Middle frontal gyrus (tissue), 1 donor: ENCODE measurements at regions not wholly inside any gene's neighbourhood (a gene's known extent, or its start where the extent isn't known, plus 50 kb on each side); places are given as distances from the start of the nearest gene placed in this dataset.

Experiments
- DNase-seq: peaks from one replicate; pipeline ENCODE4 v3.0.0-alpha.2; 2015; ENCODE audit warnings: low spot score; ENCODE audit errors: extremely low spot score

- DNase-seq, result no peak
Observed at GRCh38 chr5:2134543-2135292, 252.0 kb upstream of the IRX4 start.

GRCh38 chr5:2133936-2134335 lies 251.2 kb upstream of the IRX4 start:
- no peak for DNase-seq

GRCh38 chr5:2133080-2133479 lies 250.4 kb upstream of the IRX4 start:
- no peak for DNase-seq

GRCh38 chr5:2132497-2132847 lies 249.7 kb upstream of the IRX4 start:
- DNase-seq, result no peak

- DNase-seq, result no peak
Observed at GRCh38 chr5:2131826-2132496, 249.2 kb upstream of the IRX4 start.

- no peak for DNase-seq
Observed at GRCh38 chr5:2131196-2131595, 248.5 kb upstream of the IRX4 start.

- no peak for DNase-seq
Observed at GRCh38 chr5:2130361-2130760, 247.6 kb upstream of the IRX4 start.

GRCh38 chr5:2129568-2130272 lies 247.0 kb upstream of the IRX4 start:
- no peak for DNase-seq

- no peak for DNase-seq
Observed at GRCh38 chr5:2128686-2129355, 246.1 kb upstream of the IRX4 start.

- no peak for DNase-seq
Observed at GRCh38 chr5:2126512-2126911, 243.8 kb upstream of the IRX4 start.

- no peak for DNase-seq
Observed at GRCh38 chr5:2125901-2126265, 243.2 kb upstream of the IRX4 start.

GRCh38 chr5:2125171-2125900 lies 242.6 kb upstream of the IRX4 start:
- no peak for DNase-seq

- no peak for DNase-seq
Observed at GRCh38 chr5:2124434-2125170, 241.9 kb upstream of the IRX4 start.

GRCh38 chr5:2123874-2124273 lies 241.1 kb upstream of the IRX4 start:
- no peak for DNase-seq

- DNase-seq, result no peak
Observed at GRCh38 chr5:2120361-2120760, 237.6 kb upstream of the IRX4 start.

- DNase-seq, result no peak
Observed at GRCh38 chr5:2119573-2119972, 236.8 kb upstream of the IRX4 start.

GRCh38 chr5:2113348-2114131 lies 230.8 kb upstream of the IRX4 start:
- DNase-seq, result no peak

GRCh38 chr5:2112173-2113025 lies 229.7 kb upstream of the IRX4 start:
- no peak for DNase-seq

GRCh38 chr5:2111569-2112105 lies 228.9 kb upstream of the IRX4 start:
- no peak for DNase-seq
